ENCODE measurements at regions not wholly inside any gene's neighbourhood (a gene's known extent, or its start where the extent isn't known, plus 50 kb on each side); places are given as distances from the start of the nearest gene placed in this dataset.

GRCh38 chr11:71381781-71382505 lies 66.2 kb downstream of the DHCR7 start:
- TF ChIP-seq, protein P1, sequence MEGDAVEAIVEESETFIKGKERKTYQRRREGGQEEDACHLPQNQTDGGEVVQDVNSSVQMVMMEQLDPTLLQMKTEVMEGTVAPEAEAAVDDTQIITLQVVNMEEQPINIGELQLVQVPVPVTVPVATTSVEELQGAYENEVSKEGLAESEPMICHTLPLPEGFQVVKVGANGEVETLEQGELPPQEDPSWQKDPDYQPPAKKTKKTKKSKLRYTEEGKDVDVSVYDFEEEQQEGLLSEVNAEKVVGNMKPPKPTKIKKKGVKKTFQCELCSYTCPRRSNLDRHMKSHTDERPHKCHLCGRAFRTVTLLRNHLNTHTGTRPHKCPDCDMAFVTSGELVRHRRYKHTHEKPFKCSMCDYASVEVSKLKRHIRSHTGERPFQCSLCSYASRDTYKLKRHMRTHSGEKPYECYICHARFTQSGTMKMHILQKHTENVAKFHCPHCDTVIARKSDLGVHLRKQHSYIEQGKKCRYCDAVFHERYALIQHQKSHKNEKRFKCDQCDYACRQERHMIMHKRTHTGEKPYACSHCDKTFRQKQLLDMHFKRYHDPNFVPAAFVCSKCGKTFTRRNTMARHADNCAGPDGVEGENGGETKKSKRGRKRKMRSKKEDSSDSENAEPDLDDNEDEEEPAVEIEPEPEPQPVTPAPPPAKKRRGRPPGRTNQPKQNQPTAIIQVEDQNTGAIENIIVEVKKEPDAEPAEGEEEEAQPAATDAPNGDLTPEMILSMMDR (conservative IDR thresholded peaks at IDR 0.05; ENCODE audit: low read depth in 2 of 2): no peak
- TF ChIP-seq ZNF331 (CRISPR knock-in tag; IDR thresholded peaks at IDR 0.05; ENCODE audit: low read depth) (no peak), POLR2AphosphoS5 (IDR thresholded peaks at IDR 0.05; ENCODE audit: low read depth) (no peak), ZNF114 (CRISPR knock-in tag; IDR thresholded peaks at IDR 0.05) (no peak), EZH2 (IDR thresholded peaks at IDR 0.05; ENCODE audit: low read depth, unreplicated experiment) (no peak)

Measured in GM23338 (cell line).